HG03521 (cell line): ENCODE measurements at regions not wholly inside any gene's neighbourhood (a gene's known extent, or its start where the extent isn't known, plus 50 kb on each side); places are given as distances from the start of the nearest gene placed in this dataset.
"Not testable (repeated sequence)": the region's sequence is repeated elsewhere in the genome, so short reads cannot be mapped to it uniquely, and the experiment has no call there.

ENCODE experiments used
- ATAC-seq: cut with Tn5 transposase; IDR thresholded peaks from one replicate; pipeline ENCODE4 v1.9.1; 2021; ENCODE audit warnings: mild to moderate bottlenecking, moderate library complexity; ENCODE audit not compliant: unreplicated experiment

DNA sequence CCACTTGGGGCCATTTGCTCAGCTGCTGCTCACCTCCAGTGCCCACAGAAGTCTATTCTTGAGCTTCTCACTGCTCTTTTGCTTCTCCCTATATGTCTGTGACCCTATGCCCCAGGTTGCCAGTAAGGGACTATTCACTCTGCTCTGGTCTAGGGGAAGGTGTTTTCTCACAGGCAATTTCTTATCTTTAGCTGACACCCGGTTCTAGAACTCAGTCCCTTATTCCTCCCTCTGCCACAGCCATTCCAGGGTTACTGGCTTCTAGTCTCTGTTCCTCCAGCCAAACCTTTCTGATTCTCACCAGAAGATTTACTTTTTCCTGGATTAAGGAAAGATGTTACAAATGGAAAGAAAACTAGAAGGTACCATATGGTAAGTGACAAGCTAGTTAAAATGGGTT is 574.0 kb downstream of the NTRK3 start:
- ATAC-seq = no peak

- no peak for ATAC-seq
Measured at GRCh38 chr15:87681104-87681503, 575.4 kb downstream of the NTRK3 start.

GRCh38 chr15:87680208-87680607 is 576.3 kb downstream of the NTRK3 start:
- ATAC-seq = no peak

DNA sequence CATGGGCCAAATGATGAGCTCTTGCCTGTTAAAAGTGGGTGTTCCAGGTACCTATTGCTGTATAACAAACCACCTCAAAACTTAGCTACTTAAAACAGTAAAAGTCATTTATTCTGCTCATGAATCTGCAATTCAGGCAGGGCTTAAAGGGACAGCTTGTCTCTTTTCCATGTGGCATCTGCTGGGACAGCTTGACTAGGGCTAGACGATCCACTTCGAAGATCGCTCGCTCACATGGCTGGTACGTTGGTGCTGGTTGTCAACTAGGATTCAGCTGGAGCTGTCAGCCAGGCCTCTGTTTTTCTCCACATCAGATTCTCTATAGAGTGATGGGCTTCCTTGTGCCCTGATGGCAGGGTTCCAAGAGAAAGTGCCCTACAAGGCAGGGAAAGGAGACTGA is 581.3 kb downstream of the NTRK3 start:
- ATAC-seq = no peak

DNA sequence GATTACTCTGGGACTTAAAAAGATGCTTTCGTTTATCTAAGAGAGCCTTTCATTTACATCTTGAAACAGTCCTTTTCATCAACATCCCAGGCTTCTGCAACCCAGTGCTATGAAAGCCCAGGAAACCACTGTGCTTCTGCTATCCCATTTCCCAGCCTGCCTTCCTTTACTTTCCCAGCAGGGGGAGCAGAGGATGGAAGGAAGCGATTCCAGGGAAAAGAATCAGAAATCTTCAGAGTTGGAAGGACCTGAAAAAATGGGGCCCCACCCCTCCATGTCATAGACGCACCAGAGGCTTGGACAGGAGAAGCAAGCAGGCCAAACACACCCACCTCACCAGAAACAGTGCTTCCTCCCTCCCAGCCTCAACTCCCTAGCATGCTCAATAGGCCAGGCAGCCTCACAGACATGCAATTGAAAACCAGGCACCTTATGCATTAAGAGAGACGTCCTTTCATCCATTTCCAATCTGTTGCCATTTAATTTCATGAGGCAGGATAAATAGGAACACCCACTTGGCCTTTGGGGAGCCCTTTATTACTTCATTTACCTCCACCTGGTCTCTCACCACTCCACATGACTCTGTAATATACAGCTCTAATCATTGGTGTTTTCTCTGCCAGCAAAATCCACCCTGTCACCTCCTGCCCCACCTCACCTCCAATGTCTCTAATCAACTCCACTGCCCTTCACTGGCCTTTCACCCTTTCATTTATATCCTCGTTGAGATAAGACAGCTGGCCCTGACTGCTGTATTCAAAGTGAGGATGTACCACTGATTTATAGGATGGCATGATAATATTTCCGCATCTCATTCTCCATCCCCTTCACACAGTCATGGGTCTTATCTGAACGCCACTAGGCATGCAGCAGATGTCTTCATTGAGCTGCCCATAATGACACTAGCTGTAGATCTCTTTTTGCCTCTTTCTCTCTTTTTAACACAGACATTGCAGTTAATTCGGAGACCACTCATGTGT is 583.9 kb downstream of the NTRK3 start:
- no peak for ATAC-seq

DNA sequence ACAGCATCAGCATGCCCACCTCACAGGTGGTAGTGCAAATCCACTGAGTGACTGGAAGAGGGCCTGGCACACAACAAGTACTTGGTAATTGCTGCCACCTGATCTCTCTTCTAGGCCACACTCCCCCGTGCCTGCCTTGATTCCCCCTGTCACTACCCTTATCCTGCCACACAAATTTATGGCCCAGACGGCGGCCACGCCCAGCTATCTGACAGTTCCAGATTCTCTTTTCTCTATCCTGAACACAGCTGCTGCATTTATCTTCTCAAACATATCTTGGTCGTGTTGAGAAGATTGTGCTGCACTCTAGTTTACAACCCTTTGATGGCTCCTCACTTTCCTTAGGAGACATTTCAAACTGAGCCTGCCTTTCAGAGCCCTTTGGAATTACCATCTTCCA is 585.2 kb downstream of the NTRK3 start:
- ATAC-seq = no peak

GRCh38 chr15:87669846-87670245 is 586.7 kb downstream of the NTRK3 start:
- ATAC-seq = no peak

- ATAC-seq = not testable (repeated sequence)
Measured at GRCh38 chr15:87668768-87669564, 587.6 kb downstream of the NTRK3 start.

GRCh38 chr15:87667643-87668042 is 588.9 kb downstream of the NTRK3 start:
- no peak for ATAC-seq

GRCh38 chr15:87662575-87662974 is 594.0 kb downstream of the NTRK3 start:
- no peak for ATAC-seq

GRCh38 chr15:87661454-87662355 is 594.8 kb downstream of the NTRK3 start:
- no peak for ATAC-seq

DNA sequence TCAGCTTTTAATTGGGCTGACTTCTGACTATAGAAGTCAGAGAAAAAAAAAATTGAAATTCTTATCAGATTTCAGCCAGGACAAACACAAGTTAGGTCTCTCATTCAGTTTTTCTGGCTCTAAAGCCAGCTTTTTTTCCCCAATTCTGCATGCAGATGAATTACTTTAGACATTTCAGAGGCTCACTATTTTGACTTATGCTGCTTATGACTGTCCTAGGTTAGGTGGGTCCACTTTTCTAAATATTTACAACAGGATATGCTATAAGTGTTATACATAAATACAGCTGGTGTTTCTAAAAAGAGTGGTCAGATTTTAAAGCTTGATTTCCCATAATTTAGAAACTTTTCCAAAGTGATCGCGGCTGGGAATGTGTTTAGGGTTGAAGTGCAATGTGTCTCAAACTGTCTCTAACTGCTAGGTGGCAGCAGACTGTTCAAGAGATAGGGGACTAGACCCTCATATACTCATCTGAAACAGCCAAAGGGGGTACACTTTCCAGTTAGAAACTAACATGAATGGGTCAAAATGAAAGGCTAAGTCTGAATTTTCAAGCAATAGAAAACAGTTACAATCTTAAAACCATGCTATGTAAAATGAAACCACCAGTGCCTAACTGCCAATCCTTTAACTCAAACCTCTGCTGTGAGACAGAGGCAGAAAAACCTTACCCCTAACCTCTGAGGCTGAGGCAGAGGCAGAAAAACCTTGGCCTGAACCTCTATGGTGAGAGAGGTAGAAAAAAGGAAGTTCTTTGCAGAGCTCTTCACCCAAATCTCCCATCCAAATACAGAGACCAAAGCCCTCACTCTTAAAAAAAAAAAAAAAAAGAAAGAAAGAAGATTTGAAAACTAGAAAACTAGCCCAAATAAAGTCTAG is 596.0 kb downstream of the NTRK3 start:
- ATAC-seq = no peak

- ATAC-seq = no peak
Measured at GRCh38 chr15:87656372-87656771, 600.2 kb downstream of the NTRK3 start.

GRCh38 chr15:87653646-87654045 is 602.9 kb downstream of the NTRK3 start:
- no peak for ATAC-seq

- ATAC-seq = no peak
Measured at GRCh38 chr15:87649175-87649574, 607.4 kb downstream of the NTRK3 start.

GRCh38 chr15:87648278-87648677 is 608.3 kb downstream of the NTRK3 start:
- ATAC-seq = no peak

DNA sequence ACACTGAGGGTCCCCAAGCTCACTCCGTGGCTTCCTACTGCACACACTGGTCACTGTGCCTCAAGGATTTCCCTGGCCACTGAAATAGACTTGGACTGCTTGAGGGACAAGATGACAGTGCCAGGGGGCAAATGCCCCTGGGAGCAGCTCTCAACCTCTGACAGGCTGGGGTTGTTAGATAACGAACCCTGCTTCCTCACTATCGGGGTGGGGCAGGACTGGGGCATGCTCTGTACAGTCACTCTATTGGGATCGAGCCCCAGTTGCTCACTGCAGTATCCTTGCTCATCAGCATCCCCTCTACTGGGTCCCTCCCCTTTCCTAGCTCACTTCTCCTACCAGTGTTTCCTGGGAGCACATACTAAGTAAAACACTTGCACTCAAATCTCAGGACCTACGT is 610.8 kb downstream of the NTRK3 start:
- ATAC-seq = no peak

GRCh38 chr15:87642997-87643396 is 613.5 kb downstream of the NTRK3 start:
- not testable (repeated sequence) for ATAC-seq

DNA sequence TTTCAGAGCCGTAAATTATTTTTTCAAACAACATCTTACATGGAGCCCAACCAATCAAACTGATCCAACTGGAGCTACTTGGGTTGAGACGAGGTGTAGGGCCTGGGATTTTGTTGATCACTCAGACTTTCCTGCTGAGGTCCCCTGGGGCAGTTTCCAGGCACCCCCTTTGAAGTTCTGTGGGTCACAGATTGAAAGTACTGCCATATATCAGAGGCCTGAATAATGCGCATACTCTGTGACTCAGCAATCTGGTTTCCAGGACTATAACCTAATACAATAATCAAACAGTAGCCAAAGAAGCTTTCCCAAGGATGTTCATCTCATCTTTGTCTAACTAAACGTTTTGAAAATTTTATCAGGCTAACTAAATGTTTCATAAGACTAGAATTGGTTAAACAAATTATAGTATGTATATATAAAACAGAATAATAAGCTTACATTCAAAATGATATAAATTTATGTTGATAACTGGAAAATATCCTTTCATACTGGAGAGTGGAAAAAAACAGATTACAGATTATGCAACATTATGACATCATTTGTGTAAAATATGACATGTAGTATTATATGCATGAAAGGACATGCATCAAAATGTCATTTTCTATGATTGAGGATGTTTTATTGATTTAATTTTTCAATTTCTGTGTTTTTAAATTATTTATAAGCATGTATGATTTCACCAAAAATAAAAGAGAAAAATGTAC is 617.1 kb downstream of the NTRK3 start:
- no peak for ATAC-seq
